ENCODE measurements at regions not wholly inside any gene's neighbourhood (a gene's known extent, or its start where the extent isn't known, plus 50 kb on each side); places are given as distances from the start of the nearest gene placed in this dataset.
"Not testable (repeated sequence)": the region's sequence is repeated elsewhere in the genome, so short reads cannot be mapped to it uniquely, and the experiment has no call there.

DNA sequence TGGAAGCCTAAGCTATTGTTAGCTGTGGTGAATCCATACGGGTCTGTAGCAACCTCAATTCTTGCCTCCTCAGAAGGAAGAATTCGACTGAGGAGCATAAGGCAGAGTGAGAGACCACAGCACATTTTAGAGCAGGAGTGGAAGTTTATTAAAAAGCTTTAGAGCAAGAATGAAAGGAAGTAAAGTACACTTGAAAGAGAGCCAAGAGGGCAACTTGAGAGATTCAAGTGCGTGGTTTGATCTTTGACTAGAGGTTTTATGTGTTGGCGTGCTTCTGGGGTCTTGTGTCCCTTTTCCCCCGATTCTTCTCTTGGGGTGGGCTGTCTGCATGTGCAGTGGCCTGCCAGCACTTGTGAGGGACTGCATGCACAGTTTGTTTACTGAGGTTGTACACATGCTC is 880.6 kb upstream of the INTU start:
- DNase-seq = no peak

- no peak for DNase-seq
Measured at GRCh38 chr4:126752702-126753101, 880.1 kb upstream of the INTU start.

DNA sequence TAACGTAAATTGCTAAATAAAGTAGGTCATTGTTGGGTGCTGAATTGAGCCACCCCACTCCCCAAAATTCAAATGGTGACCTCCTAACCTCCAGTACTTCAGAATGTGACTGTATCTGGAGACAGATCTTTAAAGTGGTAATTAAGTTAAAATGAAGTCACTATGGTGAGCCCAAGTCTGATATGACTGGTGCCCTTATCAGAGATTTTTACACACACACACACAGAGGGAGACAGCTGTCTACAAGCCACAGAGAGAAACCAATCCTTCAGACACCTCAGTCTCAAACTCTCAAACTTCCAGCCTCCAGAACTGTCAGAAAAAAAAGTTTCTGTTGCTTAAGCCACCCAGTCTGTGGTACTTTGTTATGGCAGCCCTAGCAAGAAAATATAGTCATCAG is 879.2 kb upstream of the INTU start:
- DNase-seq = no peak

DNA sequence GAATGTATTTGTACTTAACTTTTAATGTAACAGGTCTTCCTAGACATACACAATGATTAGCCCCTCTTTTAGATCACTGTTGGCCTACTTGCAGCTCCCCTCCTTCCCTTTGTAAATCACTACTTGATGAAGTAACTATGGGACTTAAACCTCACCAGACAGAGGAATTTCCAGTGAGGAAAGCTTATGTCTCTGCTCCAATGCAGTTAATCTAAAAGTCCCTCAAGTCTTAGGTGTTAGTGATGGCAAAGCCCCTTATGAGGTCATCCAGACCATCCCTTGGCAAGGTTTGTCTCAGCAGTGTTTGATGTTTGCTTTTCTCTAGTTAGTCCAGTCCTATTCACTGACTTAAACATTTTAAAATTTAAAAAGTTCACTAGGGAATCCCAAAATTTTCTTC is 877.3 kb upstream of the INTU start:
- DNase-seq = no peak

- DNase-seq = no peak
Measured at GRCh38 chr4:126756050-126756829, 876.5 kb upstream of the INTU start.

GRCh38 chr4:126757219-126757618 is 875.5 kb upstream of the INTU start:
- no peak for DNase-seq

GRCh38 chr4:126758493-126758892 is 874.3 kb upstream of the INTU start:
- no peak for DNase-seq

- DNase-seq = no peak
Measured at GRCh38 chr4:126761947-126762662, 870.7 kb upstream of the INTU start.

- DNase-seq = no peak
Measured at GRCh38 chr4:126762663-126763247, 870.0 kb upstream of the INTU start.

DNA sequence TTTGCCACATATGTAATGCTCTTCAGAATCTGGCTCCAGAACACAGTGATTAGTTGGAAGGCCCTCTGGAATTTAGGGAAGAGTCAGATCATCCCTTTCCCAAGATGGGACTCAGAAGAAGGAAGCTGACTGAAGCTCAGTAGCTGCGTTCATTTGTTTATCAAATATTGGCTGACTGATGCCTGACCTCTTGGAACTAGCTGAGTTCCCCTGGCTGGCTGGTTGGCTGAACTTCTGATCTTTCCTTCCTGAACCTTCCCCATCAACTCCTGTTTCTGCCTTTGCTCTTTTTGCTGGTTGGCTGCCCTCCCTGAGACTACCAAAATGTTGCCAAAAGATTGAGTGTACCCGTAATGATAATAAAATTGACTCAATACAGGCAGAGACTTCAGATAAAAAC is 866.5 kb upstream of the INTU start:
- no peak for DNase-seq

DNA sequence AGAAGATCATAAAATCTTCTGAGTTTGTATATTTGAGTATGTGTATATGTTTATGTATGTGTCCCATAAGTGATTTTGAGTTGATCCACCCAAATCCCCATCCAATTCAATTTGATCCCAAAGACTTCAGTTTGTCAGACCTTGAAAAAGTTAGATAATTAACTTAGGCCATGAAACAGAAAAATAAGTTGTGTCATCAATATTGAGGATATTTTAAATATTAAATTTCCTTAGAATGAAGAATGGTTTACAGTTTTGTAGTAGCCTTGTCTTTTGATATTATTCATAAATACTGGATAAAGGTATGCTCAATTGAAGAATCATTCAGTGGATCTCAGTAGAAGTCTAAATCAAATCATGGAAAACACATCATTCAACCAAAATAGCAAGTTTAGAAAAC is 864.4 kb upstream of the INTU start:
- no peak for DNase-seq

DNA sequence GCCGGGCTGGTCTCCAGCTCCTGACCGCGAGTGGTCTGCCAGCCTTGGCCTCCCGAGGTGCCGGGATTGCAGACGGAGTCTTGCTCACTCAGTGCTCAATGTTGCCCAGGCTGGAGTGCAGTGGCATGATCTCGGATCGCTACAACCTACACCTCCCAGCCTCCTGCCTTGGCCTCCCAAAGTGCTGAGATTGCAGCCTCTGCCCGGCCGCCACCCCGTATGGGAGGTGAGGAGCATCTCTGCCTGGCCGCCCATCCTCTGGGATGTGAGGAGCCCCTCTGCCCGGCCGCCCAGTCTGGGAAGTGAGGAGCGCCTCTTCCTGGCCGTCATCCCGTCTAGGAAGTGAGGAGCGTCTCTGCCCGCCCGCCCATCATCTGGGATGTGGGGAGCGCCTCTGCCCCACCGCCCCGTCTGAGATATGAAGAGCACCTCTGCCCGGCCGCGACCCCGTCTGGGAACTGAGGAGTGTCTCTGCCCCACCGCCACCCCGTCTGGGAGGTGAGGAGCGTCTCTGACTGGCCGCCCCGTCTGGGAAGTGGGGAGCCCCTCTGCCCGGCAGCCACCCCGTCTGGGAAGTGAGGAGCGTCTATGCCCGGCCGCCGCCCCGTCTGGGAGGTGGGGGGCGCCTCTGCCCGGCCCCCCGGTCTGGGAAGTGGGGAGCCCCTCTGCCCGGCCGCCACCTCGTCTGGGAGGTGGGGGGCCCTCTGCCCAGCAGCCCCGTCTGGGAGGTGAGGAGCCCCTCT is 861.8 kb upstream of the INTU start:
- DNase-seq = not testable (repeated sequence)

DNA sequence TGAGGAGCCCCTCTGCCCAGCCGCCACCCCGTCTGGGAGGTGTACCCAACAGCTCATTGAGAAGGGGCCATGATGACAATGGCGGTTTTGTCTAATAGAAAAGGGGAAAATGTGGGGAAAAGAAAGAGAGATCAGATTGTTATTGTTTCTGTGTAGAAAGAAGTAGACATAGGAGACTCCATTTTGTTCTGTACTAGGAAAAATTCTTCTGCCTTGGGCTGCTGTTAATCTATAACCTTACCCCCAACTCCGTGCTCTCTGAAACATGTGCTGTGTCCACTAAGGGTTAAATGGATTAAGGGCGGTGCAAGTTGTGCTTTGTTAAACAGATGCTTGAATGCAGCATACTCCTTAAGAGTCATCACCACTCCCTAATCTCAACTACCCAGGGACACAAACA is 861.1 kb upstream of the INTU start:
- not testable (repeated sequence) for DNase-seq

GRCh38 chr4:126772662-126773061 is 860.1 kb upstream of the INTU start:
- DNase-seq = peak; percentile 39

- DNase-seq = no peak
Measured at GRCh38 chr4:126775485-126776106, 857.2 kb upstream of the INTU start.

DNA sequence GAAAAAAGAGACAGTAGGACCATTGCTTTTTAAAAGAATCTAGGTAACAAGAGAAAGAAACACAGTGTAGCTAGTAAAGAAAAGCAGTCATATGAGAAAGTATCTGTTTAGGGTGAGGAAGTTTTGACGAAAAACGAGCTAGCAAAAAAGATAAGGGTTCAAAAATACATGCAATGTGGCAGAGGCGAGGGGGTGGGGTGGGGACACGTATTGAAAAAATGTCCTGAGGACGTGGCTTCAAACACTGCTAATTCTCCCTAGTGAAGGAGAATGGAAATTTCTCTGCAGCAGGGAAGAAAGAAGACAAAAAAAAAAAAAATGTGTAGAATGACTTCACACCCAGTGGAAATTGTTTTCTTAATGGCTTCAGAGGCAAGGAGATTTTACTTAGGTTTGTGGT is 856.4 kb upstream of the INTU start:
- no peak for DNase-seq

- DNase-seq = peak; percentile 94
Measured at GRCh38 chr4:126777649-126778048, 855.1 kb upstream of the INTU start.

DNA sequence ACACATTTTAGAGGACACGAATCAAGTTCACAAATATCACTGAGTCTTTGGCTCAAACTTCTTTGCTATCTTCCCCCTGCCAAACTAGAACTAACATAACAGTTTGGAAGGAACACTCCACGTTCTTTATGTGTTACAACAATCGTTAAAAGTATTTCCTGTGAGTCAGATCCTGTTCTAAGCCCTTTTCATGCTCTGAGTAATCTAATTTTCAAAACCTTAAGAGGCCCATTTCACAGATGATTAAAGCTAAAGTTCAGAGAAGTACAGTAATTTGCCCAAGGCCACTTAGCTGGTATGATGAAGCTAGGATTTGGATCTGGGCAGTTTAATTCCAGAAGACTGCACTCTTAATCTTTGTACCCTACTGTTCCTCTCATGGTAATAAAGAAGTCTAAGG is 854.4 kb upstream of the INTU start:
- peak; percentile 92 for DNase-seq

DNA sequence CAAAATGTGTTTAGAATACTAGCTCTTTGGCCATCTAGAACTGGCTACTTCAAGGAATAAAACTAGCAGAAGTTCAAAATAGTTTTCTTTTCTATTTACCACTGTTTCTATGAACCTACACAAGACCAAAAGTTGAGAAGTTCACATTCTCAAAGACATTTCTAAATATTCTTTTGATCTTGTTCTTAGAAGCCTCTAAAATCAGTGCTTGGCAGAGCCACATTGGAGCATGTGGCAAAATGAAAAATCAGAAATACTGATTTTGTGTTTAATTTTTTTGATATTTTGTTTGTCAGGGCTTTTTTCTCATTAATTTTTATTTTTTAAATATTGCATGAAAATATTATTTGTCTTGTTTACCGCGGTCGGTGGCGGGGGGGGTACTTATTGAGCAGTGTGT is 853.8 kb upstream of the INTU start:
- no peak for DNase-seq

GRCh38 chr4:126779436-126780166 is 853.2 kb upstream of the INTU start:
- peak; percentile 31 for DNase-seq

DNA sequence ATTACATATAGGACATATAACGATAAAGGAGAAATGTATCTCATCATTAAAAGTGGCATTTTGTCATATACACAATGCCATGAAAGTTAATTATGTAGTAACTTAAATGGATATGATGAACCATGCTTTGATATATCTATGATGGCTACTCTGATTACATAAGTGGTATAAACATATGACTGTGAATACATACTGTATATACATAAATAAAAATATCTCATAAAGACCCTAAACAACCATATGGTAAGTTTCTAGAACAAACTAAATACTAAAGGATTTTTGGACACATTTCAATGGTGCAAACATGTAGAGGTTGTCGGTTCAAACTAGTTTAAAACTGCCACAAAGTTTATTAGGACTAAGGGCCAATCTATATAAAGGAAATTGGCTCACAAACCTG is 849.6 kb upstream of the INTU start:
- DNase-seq = no peak

Measured in fibroblast of skin of back (primary cell).